SK-N-SH treated with all-trans-retinoic acid at 6 μM for 48 hours (cell line): ENCODE measurements at regions not wholly inside any gene's neighbourhood (a gene's known extent, or its start where the extent isn't known, plus 50 kb on each side); places are given as distances from the start of the nearest gene placed in this dataset.

Experiments
- GLIS3 ChIP-seq: fragments of 250-450 bp; sonication (Bioruptor Pico); IDR thresholded peaks from 2 replicates; pipeline ENCODE4 v1.5.0; 2020; ENCODE audit warnings: mild to moderate bottlenecking, moderate library complexity
- ISL1 ChIP-seq: fragments of 250-450 bp; sonication (Bioruptor Pico); IDR thresholded peaks from 2 replicates; pipeline ENCODE4 v2.1.2; 2022; ENCODE audit warnings: mild to moderate bottlenecking, moderate library complexity
- PATZ1 ChIP-seq: fragments of 250-450 bp; sonication (Bioruptor Pico); IDR thresholded peaks from 2 replicates; pipeline ENCODE4 v1.8.0; 2020; ENCODE audit warnings: mild to moderate bottlenecking, moderate library complexity, borderline replicate concordance
- TOX ChIP-seq: fragments of 250-450 bp; sonication (Bioruptor Pico); IDR thresholded peaks from 2 replicates; pipeline ENCODE4 v1.8.0; 2021; ENCODE audit warnings: mild to moderate bottlenecking, moderate library complexity, borderline replicate concordance
- ZFP30 ChIP-seq: fragments of 450-650 bp; formaldehyde crosslinking; IDR thresholded peaks from 2 replicates; pipeline ENCODE4 v1.5.0; 2022; ENCODE audit warnings: mild to moderate bottlenecking, moderate library complexity
- ZNF70 ChIP-seq: fragments of 450-650 bp; formaldehyde crosslinking; IDR thresholded peaks from 2 replicates; pipeline ENCODE4 v1.5.0; 2020; ENCODE audit warnings: mild to moderate bottlenecking, moderate library complexity

- no peak for TF ChIP-seq ISL1 (CRISPR knock-in tag)
- TF ChIP-seq ZNF70 (CRISPR knock-in tag): no peak
- no peak for TF ChIP-seq PATZ1
- TF ChIP-seq ZFP30: no peak
- no peak for TF ChIP-seq TOX
- no peak for TF ChIP-seq GLIS3 (CRISPR knock-in tag)
These were observed 527.2 kb upstream of the FAM98A start for GRCh38 chr2:34126279-34126678.
